GM18867 (cell line): ENCODE measurements at regions not wholly inside any gene's neighbourhood (a gene's known extent, or its start where the extent isn't known, plus 50 kb on each side); places are given as distances from the start of the nearest gene placed in this dataset.
"Not testable (repeated sequence)": the region's sequence is repeated elsewhere in the genome, so short reads cannot be mapped to it uniquely, and the experiment has no call there.

Experiments
- ATAC-seq: cut with Tn5 transposase; IDR thresholded peaks from one replicate; pipeline ENCODE4 v1.9.1; 2021; ENCODE audit warnings: mild to moderate bottlenecking, moderate library complexity; ENCODE audit not compliant: unreplicated experiment

DNA sequence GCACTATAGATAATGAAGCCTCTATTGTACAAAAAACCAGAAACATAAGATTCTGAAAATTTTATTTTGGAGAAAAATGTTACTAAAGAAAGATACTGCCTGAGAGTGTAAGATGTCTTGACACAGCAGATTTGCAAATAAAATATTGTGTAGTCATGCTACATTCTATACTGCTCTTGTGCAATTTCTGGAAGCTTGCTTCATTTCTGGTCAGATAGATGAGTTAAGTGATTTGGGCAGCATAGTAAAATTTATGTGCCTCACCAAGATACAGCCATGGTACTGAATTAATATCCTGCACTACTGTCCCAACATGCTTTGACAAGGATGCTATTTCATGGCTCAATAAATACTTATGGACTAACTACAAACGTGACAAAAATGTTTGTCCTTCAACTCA lies 55.1 kb upstream of the STARD13 start:
- no peak for ATAC-seq

DNA sequence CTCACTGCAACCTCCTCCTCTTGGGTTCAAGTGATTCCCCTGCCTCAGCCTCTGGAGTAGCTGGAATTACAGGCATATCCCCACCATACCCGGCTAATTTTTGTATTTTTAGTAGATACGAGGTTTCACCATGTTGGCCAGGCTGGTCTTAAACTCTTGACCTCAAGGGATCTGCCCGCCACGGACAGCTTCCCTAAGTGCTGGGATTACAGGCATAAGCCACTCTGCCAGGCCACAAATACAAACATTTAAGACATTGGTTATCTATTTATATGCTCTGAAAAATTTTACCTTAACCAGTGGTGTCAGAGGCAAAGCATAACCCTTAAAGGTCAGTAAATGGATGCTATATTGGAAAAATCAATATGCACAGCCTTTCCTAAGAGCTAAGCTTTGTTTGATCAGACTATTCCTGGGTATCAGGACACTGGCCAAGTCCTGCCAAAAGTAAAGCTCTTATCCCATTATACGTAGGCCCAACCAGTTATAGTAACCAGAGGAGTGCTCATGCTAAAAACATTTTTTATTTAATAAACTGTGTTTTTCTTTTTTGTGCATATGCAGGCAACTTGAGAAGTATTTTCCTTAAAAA lies 56.4 kb upstream of the STARD13 start:
- ATAC-seq, result no peak

DNA sequence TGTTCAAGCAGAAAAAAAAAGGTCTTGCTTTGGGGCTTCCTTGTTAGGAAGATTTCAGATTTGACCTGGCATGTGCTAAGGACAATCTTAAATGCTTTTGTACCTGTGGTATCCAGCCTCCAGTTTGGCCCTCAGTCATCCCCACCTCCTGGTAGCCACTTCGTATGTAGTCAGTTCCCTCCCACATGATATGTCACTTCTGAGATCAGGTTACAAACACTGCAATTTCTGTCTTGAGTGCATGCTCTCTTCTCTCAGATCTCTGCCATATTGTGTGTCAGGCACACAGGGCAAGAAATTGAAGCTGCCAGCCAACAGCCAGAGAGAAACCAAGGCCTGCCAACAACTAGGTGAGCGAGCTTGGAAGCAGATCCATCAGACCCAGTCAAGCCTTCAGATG lies 60.3 kb upstream of the STARD13 start:
- ATAC-seq, result no peak

DNA sequence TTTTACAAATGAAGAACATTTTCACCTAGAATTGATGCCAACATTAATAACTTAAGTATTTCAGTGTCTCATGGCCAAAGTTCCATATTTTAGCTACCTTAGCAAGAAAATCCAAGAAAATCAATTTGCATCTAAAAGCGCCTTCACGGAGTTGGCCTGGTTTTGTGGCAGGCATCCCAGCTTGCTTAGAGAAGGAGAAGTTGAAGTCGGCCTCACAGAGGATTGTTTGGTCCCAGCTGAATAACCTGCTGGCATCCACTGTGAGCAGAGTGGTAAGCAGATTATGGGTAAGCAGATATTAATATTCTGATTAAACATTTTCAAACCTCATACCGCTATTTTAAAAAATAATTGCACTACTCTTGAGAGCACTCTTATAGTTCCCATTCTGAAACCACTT lies 62.3 kb upstream of the STARD13 start:
- ATAC-seq, result no peak

DNA sequence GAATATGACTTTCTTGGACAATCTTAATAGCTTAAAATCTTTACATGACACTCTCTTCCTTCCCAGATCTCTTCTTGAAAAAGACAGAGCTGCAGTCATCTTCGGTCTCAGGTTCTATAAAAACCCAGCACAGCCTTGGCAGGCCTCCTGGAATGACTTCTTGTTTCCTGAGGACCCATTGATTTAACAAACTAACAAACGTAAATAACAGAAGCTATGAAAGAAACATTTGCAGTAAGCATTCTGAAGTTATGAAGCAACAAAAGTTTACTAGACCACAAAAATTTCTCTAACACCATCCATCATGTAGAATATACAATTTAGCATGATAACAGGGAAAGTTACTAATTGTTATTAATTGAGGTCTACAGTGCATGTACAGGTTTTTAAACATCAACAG lies 62.8 kb upstream of the STARD13 start:
- no peak for ATAC-seq

DNA sequence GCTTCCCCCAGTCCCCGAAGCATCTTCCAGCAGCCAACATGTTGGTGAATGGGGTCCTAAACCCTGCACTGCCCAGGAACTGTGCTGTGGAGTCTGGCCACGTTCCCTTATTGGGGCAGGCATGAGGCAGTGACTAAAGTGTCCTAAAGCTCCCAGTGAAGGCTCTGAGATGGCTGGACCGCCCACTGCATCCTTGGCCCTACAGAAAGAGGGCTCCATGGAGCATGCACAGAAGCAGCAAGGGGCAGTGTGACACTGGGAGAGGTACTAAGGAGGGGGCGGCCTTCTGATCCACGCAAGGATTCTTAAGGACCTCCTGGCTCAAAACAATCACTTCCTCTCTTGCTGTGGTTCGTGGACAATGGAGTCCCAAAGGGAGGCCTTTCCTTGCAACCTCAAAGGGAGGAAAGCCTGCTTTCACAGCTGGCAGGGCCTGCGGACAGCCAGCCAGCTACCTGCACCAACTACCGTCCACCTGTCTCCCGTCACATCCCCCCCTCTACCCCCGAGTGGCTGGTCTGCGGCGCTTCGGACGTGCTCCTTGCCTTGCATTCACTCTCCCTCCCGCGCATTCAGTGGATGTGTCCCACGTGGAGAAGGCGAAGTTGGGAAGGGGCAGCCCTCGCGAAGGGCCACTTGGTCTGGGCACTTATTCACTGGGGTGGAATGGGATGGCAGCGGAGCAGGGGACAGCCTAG lies 63.9 kb upstream of the STARD13 start:
- no peak for ATAC-seq

DNA sequence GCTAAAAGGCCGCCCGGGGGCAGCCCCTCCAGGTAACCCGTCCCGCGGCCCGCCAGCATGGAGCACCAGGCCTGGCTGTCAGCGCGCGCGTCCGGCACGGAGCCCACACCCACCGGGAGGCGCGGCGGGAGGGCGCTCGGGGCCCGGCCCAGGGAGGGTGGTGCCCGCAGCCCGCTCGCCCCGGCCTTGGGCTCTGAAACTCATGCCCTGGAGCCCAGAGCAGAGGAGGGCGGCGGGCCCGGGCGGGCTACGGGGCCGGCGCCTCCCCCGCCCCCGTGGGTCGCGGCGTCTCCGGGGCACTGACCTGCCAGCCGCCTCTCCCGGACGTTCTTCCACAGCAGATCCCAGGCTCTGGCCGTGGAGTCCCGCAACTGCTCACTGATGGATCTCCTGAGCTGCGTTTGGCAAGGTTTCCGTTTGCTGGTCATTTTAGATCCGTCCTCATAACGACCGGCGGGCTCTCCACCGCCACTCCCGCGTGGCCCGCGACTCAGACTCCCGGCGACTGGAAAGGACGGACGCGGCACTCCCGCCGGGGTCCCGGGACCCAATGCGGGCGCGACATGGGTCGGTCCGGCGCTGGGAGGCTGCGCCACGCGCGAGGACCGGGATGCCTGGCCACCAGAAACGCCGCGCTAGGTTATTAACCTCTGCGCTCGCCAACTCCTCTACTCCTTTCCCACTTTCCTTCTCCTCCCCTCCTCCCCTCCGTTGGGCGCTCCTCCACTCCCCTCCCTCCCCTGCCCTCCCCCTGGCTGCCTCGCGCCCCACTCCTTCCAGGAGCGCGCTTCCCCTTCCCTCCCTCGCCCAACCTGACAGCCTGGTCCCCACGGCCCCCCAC lies 64.7 kb upstream of the STARD13 start:
- no peak for ATAC-seq

DNA sequence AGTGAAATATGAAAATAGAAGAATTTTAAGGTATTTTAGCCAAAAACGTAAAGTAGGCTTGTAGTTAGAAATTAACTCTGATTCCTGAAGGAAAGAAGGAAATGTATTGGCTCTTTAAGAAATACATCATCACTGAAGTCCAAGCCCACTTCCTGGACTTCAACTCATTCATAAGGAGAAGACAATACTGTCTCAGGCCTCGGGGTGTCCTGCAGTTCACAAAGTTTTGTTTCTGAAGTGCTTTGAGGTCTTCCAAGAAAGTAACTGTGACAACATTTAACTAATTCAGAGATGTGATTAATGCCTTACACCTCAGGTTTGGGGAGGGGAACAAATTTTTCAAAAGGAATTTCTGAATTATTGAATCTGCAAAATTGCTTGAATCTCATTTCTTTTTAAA lies 65.8 kb upstream of the STARD13 start:
- ATAC-seq, result no peak

DNA sequence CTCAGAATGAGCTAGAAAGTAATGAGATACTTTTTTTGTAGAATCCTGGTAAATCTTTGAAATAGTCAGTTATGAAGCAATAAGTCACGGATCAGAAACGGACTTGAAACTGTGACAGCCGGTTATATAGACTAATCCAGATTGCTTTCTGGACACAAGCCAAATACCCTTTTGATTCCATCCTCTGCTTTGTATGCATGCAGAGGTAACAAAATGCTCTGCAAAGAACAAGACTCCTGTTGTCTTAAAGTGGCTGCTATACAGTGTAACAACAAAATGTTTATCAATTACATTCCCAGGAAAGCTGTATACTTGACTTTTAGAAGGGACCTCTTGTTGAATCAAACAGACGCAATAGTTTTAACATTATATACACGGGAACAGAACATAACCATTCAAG lies 66.5 kb upstream of the STARD13 start:
- no peak for ATAC-seq

DNA sequence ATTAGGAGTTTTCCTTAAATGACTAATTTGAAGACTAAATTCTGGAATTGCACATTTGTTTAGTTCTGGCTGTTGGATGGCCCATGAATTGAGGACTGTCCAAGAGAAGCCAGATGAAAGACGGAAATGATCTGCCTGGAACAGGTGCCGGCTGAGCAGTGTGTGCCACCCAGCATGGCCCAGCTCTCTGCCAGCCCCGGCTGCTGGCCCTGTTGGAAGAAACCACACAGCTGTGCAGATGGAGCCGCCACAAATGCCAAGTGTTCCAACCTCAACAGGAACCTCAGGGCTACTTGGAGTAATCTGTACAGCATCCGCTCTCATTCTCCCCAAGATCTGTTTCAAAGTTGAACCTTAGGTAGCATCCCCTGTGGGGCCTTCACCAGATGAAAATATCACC lies 67.0 kb upstream of the STARD13 start:
- ATAC-seq, result no peak

DNA sequence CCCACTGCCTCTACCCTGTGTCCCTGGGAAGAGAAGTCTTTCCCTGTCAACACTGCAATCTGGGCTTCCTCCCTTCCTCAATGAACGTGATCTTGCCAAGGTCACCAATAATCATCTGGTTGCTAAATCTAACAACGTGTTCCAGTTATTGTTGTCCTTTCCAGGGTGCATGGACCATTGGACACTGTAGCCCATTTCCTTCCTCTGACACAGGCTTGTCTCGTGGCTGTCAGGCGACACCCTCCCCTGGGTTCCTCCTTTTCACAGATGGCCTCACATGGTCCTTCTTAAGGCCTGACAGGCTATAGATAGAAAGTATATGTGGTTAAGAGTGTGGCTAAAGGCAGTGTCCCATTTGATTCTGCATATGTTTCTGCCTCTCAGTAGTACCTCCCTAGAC lies 67.7 kb upstream of the STARD13 start:
- ATAC-seq, result peak; percentile 93

DNA sequence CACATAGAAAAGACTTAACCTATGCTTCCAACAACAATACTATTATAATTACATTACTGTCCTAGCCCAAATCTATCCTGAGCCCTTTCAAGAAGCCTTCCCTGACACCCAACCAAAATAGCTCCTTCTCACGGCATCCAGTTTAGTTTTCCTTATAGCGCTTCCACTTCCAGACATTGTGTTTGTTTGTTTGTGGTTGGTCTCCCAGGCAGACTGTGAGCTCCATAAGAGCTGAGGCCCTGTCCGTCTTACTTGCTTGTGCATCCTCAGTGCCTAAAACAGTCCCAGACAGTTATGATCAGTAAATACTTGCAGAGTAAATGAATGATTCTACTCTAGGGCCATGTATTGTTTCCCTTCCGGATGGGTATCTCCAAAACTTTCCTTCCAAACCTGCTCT lies 68.1 kb upstream of the STARD13 start:
- no peak for ATAC-seq

DNA sequence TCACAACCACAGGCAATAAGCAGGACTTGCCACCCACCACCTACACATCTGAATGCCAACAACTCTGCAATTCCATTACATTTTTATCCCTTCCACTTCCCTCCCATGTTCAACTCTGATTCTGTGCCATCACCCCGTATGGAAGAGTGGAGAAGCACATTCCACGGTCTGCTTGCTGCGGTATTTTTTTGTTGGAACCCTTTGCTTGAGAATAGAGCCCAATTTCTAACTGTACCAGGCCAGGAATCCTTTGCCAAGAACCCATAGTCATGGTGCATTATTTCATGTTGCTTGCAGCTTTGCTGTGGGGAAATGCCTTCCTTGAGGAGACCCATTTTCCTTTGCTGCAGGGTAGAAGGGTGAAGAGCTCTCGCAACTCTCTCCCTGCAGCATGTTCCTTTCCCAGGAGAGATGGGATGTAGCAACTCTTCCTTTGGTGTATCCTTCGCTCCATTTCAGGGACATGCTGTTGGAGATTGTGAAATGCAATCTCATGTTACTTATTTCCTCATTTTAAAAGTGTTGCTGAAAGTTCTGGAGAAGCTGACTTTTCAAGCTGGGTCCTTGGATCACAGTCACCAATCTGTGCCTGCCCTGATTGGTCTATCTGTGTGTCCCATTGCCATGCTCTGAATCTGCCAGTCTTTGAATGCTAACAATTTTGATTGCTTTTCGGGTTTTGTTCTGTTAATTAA lies 69.8 kb upstream of the STARD13 start:
- no peak for ATAC-seq

DNA sequence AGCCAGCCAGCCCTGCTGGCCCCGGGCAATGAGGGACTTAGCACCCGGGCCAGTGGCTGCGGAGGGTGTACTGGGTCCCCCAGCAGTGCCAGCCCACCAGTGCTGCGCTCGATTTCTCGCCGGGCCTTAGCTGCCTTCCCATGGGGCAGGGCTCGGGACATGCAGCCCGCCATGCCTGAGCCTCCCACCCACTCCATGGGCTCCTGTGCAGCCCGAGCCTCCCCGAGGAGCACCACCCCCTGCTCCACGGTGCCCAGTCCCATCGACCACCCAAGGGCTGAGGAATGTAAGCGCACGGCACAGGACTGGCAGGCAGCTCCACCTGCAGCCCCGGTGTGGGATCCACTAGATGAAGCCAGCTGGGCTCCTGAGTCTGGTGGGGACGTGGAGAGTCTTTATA lies 72.5 kb upstream of the STARD13 start:
- not testable (repeated sequence) for ATAC-seq

DNA sequence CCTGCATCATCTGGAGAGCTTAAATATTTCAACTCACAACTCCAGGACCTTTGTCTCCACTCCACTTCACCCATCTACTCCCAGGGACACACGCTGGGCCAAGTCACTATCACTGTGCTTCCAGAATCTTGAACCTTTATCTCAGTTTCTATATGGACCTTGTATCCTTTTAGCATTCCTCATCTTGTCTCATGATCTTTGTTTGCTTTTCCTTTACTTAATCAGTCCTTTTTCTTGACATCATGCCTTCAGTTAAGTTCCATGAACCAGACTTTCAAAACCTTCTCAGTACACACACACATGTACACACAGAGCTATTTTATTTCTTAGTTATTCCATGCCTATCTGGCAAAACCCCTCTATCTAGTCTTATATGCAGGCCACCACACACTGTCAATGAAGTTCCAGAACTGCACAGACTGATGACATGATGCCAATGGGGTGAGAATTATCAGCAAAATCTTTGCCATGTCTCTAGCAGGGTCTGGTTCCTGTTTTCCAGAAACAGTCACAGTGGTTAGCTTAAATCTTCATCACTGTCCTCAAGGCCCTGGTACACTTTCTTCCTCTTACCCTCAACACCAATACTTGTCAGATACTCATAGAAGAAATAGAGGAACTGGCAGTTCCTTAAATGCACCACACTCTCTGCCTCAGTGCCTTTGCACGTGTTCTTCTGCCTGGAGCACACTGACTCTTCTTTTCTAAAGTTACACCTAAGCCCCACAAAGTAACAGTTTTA lies 77.6 kb upstream of the STARD13 start:
- ATAC-seq, result no peak

DNA sequence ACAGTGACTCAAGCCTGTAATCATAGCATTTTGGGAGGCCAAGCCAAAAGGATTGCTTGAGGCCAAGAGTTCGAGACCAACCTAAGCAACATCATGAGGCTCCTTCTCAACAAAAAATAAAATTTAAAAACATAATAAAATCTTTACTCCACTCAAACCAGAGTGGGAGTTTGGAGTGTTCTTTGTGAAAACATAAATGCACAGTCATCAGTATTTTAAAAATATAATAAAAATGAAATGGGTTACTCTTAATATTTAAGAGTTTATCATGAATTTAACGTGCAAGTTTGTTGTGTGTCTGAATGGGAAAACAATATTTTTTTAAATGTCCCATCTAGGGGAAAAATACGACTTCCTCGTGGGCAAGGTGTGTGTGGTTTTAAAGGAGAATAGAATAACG lies 78.6 kb upstream of the STARD13 start:
- no peak for ATAC-seq

DNA sequence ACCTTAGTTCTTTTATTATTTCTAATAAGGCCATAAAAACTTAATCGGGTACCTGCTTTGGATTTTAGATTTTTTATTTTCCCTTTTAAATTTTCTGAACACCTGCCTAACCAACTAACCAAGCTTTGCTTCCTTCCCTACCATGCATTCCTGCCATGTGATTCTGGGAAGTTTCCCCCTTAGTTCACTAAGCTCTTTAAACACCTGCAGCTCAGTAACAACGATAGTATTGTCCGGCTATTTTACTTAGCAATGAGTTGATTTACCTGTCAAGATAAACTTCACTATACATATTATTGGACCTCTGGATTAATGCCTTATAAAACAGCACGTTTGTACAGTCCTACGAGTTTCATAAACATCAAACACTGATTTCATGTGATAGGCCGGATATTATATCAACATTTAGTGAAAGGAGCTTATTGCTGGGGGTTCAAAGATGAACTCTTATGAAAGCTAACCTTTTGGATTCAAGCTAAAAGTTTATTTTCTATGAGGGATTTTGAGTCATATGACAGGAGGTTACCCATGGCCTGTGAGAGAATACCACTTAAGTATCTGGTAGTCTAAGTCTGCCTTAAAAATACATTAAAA lies 81.0 kb upstream of the STARD13 start:
- no peak for ATAC-seq

DNA sequence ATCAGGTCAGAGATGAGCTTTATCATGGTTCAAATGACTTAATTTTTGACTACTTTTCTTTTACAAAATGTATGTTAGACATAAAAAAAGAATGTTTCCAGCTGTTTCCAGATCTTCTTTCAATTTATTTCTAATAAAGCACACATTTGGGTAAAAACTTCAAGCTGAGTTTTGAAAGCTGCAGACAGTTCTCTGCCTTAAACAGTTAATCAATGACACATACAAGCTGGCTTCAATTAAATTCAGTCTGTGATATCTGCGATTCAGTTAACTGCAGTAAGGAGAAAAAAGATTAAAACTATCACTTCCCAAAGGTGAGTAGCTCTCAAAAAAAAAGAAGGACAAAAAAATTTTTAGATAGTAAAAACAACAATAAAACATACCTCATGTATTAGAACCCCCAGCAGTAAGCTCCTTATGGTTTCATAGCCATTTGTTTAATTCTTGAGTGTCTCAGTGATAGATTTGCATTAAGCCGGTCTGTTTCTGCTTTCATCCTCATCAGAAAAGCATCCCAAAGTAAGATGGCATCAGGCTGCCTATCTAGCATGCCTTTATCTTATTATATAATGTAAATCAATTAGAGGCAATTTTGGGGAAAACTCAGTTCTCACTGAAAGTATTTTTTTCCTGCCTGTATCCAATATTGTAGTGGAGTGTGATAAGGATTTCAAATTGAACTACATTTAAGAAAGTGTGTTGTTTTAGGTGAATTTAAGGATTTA lies 81.8 kb upstream of the STARD13 start:
- no peak for ATAC-seq

DNA sequence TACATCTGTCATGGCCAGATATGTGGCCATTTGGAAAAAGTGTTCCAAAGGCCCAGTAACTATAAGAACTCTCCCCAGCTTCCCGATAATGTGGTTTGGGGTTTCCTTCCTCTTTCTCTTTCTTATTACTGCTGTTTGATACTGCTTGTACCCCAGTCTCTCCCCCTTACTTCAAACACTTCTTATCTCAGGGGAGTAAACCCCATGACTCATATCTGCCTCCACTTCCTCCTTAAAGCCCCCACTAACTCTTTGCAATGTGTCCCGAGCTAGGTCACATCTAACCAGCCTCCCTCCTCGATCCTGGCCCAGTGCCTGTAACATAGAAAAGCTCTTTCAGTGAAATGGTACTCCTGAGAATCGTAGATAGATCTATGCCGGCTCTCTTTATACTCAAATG lies 82.4 kb upstream of the STARD13 start:
- peak; percentile 55 for ATAC-seq

DNA sequence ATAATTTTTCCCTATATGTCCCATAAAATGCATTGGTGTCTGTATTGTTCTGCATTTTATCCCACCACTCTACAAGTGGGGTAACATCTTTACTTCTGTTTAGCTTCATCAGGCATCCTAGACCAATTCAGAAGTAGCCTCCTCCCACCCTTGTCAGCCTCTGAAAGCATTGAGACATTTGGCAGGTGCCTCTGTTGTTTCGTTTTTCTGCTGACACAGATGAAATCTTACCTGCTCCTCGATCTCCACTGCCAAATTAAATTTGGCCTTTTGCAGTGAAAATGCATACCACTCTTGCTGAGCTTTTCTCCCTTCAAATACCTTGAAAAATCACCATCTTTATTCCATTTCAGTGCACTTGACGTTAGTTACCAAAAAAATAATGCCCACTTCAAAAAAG lies 83.5 kb upstream of the STARD13 start:
- ATAC-seq, result no peak
